Neural progenitor cell (in vitro differentiated cells): ENCODE measurements at regions not wholly inside any gene's neighbourhood (a gene's known extent, or its start where the extent isn't known, plus 50 kb on each side); places are given as distances from the start of the nearest gene placed in this dataset.

Experiments used
- DNase-seq: peaks from one replicate; pipeline ENCODE4 v3.0.0-alpha.2; 2016; ENCODE audit warnings: low spot score
- H2AFZ ChIP-seq: fragments of 200-600 bp; sonication (generic); replicated peaks from 2 replicates; pipeline ENCODE4 v1.6.1; 2016; ENCODE audit warnings: antibody characterized with exemption
- H3F3A ChIP-seq: fragments of 200-600 bp; sonication (generic); 2 replicates; pipeline ENCODE4 v1.6.1; 2016; ENCODE audit warnings: antibody characterized with exemption, low read depth
- H3K27ac ChIP-seq: fragments of 200-600 bp; sonication (generic); 2 replicates; pipeline ENCODE4 v1.5.1; 2016; ENCODE audit warnings: mild to moderate bottlenecking
- H3K27me3 ChIP-seq: fragments of 200-600 bp; sonication (generic); 2 replicates; pipeline ENCODE4 v1.6.1; 2016; ENCODE audit warnings: mild to moderate bottlenecking, moderate library complexity
- H3K36me3 ChIP-seq: fragments of 200-600 bp; sonication (generic); 2 replicates; pipeline ENCODE4 v1.5.1; 2016
- H3K4me1 ChIP-seq: fragments of 200-600 bp; sonication (generic); 2 replicates; pipeline ENCODE4 v1.6.1; 2016; ENCODE audit warnings: mixed run types
- H3K4me2 ChIP-seq: fragments of 200-600 bp; sonication (generic); 2 replicates; pipeline ENCODE4 v1.6.1; 2016
- H3K4me3 ChIP-seq: fragments of 200-600 bp; sonication (generic); 2 replicates; pipeline ENCODE4 v1.5.1; 2016
- H3K79me2 ChIP-seq: fragments of 200-600 bp; sonication (generic); 2 replicates; pipeline ENCODE4 v1.6.1; 2016; ENCODE audit warnings: low read depth
- H3K9ac ChIP-seq: fragments of 200-600 bp; sonication (generic); 2 replicates; pipeline ENCODE4 v1.6.1; 2016
- H3K9me3 ChIP-seq: fragments of 200-600 bp; sonication (generic); 2 replicates; pipeline ENCODE4 v1.5.1; 2016; ENCODE audit warnings: low read depth
- H4K20me1 ChIP-seq: fragments of 200-600 bp; sonication (generic); 2 replicates; pipeline ENCODE4 v1.6.1; 2016; ENCODE audit warnings: low read depth
- H3K27ac Mint-ChIP-seq: 3 replicates; pipeline ENCODE4 v1.8.0; 2021; ENCODE audit warnings: mixed read lengths
- H3K27me3 Mint-ChIP-seq: 2 replicates; pipeline ENCODE4 v1.8.0; 2022; ENCODE audit warnings: low read depth, mild to moderate bottlenecking, inconsistent platforms, moderate library complexity, mixed read lengths; ENCODE audit not compliant: insufficient read depth
- H3K36me3 Mint-ChIP-seq: 3 replicates; pipeline ENCODE4 v1.8.0; 2021; ENCODE audit warnings: mixed read lengths
- H3K4me1 Mint-ChIP-seq: 3 replicates; pipeline ENCODE4 v1.8.0; 2021; ENCODE audit warnings: mixed read lengths
- H3K4me3 Mint-ChIP-seq: 3 replicates; pipeline ENCODE4 v1.8.0; 2021; ENCODE audit warnings: mild to moderate bottlenecking, moderate library complexity, mixed read lengths
- H3K9me3 Mint-ChIP-seq: 3 replicates; pipeline ENCODE4 v1.8.0; 2020; ENCODE audit warnings: mixed read lengths
- EZH2 ChIP-seq: fragments of 200-600 bp; sonication (generic); IDR thresholded peaks from 2 replicates; pipeline ENCODE4 v1.6.1; 2017; ENCODE audit warnings: antibody characterized with exemption, mild to moderate bottlenecking, moderate library complexity
- EZH2phosphoT487 ChIP-seq: fragments of 200-600 bp; sonication (generic); IDR thresholded peaks from 2 replicates; pipeline ENCODE4 v1.6.1; 2017; ENCODE audit warnings: antibody characterized with exemption
- TF ChIP-seq, protein P1 (sequence below): fragments of 200-600 bp; sonication (generic); IDR thresholded peaks from 2 replicates; pipeline ENCODE4 v1.5.1; 2017; ENCODE audit warnings: antibody characterized with exemption, mild to moderate bottlenecking

DNA sequence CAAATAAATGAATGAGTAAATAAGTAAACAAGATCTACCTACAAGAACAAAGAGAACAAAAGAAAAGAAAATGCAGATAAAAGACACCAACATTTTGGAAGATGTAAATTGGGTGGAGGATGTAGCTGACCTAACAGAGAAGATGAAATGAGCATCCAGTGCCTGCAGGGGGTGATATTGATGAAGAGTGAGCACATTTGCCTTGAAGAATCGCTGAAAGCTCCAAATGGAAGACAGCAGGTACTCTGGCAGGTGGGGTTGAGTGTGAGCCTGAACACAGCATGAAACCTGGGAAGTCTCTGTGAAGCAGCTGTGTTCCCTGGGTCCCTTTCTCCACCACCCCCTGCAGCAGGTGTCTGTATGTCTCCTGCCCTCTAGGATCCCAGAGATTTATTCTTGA lies 125.6 kb downstream of the NXNL2 start:
- Histone ChIP-seq H4K20me1 (no peaks in the 10 kb centered on the region), H3K36me3 (no peaks in the 10 kb centered on the region), H3K4me1 (peaks cover 4% of the 10 kb centered on the region), H3F3A (no peaks in the 10 kb centered on the region), H3K9ac (no peak overlapping the region), H3K4me2 (no peak overlapping the region), H3K27me3 (no peaks in the 10 kb centered on the region), H3K9me3 (no peaks in the 10 kb centered on the region), H3K4me3 (no peak overlapping the region), H3K27ac (no peak overlapping the region), H3K79me2 (no peaks in the 10 kb centered on the region), H2AFZ (no peak overlapping the region)
- no peak overlapping the region for H3K4me3 Mint-ChIP-seq
- DNase-seq = peak; percentile 58
- H3K27me3 Mint-ChIP-seq = peaks cover 3% of the 10 kb centered on the region
- H3K4me1 Mint-ChIP-seq = peaks cover 5% of the 10 kb centered on the region
- H3K9me3 Mint-ChIP-seq = peaks cover 4% of the 10 kb centered on the region
- no peak for TF ChIP-seq EZH2
- TF ChIP-seq, protein P1, sequence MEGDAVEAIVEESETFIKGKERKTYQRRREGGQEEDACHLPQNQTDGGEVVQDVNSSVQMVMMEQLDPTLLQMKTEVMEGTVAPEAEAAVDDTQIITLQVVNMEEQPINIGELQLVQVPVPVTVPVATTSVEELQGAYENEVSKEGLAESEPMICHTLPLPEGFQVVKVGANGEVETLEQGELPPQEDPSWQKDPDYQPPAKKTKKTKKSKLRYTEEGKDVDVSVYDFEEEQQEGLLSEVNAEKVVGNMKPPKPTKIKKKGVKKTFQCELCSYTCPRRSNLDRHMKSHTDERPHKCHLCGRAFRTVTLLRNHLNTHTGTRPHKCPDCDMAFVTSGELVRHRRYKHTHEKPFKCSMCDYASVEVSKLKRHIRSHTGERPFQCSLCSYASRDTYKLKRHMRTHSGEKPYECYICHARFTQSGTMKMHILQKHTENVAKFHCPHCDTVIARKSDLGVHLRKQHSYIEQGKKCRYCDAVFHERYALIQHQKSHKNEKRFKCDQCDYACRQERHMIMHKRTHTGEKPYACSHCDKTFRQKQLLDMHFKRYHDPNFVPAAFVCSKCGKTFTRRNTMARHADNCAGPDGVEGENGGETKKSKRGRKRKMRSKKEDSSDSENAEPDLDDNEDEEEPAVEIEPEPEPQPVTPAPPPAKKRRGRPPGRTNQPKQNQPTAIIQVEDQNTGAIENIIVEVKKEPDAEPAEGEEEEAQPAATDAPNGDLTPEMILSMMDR = peak; percentile 52
- TF ChIP-seq EZH2phosphoT487 = no peak
- no peaks in the 10 kb centered on the region for H3K36me3 Mint-ChIP-seq
- H3K27ac Mint-ChIP-seq = no peak overlapping the region

DNA sequence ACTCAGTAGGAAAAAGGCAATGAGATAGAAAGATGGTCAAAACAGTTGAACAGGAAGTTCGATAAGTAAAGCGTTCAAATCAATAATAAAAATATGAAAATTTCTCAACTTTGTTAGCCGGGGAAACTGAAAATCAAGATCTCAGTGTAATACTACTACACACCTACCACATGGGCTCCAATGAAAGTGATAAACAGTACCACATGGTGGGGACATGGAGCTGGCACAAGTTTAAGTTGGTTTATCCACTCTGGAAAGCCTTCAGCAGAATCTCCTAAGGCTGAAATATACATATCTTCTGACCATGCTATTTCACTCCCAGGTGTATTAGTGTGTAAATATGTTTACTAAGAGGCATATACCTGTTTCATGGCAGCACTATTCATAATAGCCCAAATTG lies 126.8 kb downstream of the NXNL2 start:
- H3K9me3 ChIP-seq = no peaks in the 10 kb centered on the region
- no peak overlapping the region for H3K27ac ChIP-seq
- no peaks in the 10 kb centered on the region for H3K27me3 ChIP-seq
- no peak overlapping the region for H3K4me3 ChIP-seq
- Mint-ChIP-seq H3K9me3 (peaks cover 4% of the 10 kb centered on the region), H3K36me3 (no peaks in the 10 kb centered on the region), H3K4me3 (no peak overlapping the region), H3K27me3 (peaks cover 3% of the 10 kb centered on the region), H3K27ac (no peak overlapping the region), H3K4me1 (peaks cover 5% of the 10 kb centered on the region)
- H3F3A ChIP-seq = no peaks in the 10 kb centered on the region
- TF ChIP-seq, protein P1 = no peak
- TF ChIP-seq EZH2phosphoT487 (no peak), EZH2 (no peak)
- no peak overlapping the region for H3K9ac ChIP-seq
- no peaks in the 10 kb centered on the region for H4K20me1 ChIP-seq
- H3K4me2 ChIP-seq = no peak overlapping the region
- peaks cover 4% of the 10 kb centered on the region for H3K4me1 ChIP-seq
- no peaks in the 10 kb centered on the region for H3K79me2 ChIP-seq
- H3K36me3 ChIP-seq = no peaks in the 10 kb centered on the region
- no peak overlapping the region for H2AFZ ChIP-seq
- DNase-seq = no peak

DNA sequence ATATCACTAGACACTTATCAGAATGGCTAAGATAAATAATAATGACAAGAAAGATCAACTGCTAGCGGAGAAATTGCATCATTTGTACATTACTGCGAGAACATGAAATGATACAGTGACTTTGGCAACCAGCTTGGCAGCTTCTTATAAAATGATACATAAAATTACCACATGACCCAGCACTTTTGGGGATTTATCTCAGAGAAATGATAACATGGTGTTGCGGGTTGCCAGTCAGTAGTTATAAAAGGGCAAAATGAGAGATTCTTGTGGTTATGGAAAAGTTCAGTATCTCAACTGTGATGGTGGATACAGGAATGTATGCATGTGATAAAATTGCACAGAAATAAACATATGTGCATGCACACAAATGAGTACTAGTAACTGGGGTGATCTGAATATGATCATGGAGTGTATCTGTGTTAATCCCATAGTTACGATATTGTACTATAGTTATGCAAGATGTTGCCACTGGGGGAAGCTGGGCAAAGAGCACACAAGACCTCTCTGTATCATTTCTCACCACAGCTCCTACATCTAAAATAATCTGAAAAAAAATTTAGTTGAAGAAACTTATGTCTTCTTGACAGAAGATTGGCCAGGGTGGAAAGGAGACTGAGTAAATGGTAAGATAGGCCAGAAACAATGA lies 128.9 kb downstream of the NXNL2 start:
- H3K9ac ChIP-seq = no peak overlapping the region
- TF ChIP-seq, protein P1 = no peak
- no peak for TF ChIP-seq EZH2
- no peak for TF ChIP-seq EZH2phosphoT487
- H4K20me1 ChIP-seq = no peaks in the 10 kb centered on the region
- H3K27me3 Mint-ChIP-seq = no peaks in the 10 kb centered on the region
- H3K79me2 ChIP-seq = no peaks in the 10 kb centered on the region
- H3K4me3 ChIP-seq = no peak overlapping the region
- no peak overlapping the region for H3K27ac ChIP-seq
- H2AFZ ChIP-seq = no peak overlapping the region
- no peak for DNase-seq
- no peaks in the 10 kb centered on the region for H3K4me1 Mint-ChIP-seq
- H3K4me1 ChIP-seq = no peaks in the 10 kb centered on the region
- H3K36me3 Mint-ChIP-seq = no peaks in the 10 kb centered on the region
- peaks cover 4% of the 10 kb centered on the region for H3K9me3 Mint-ChIP-seq
- H3K27me3 ChIP-seq = no peaks in the 10 kb centered on the region
- no peak overlapping the region for H3K4me3 Mint-ChIP-seq
- no peak overlapping the region for H3K4me2 ChIP-seq
- no peaks in the 10 kb centered on the region for H3K9me3 ChIP-seq
- H3K36me3 ChIP-seq = no peaks in the 10 kb centered on the region
- H3F3A ChIP-seq = no peaks in the 10 kb centered on the region
- no peak overlapping the region for H3K27ac Mint-ChIP-seq
